GM12892 (cell line): ENCODE measurements at regions not wholly inside any gene's neighbourhood (a gene's known extent, or its start where the extent isn't known, plus 50 kb on each side); places are given as distances from the start of the nearest gene placed in this dataset.

Experiments used
- DNase-seq: peaks from one replicate; pipeline ENCODE4 v3.0.0; 2011; ENCODE audit not compliant: insufficient read length
- FAIRE-seq: peaks from 2 replicates; lab custom pipeline; 2011; peaks lifted over from hg19 to GRCh38; lab: Jason Lieb, UNC
- POLR2A ChIP-seq: IDR thresholded peaks from 2 replicates; pipeline ENCODE4 v1.6.1; 2011; ENCODE audit warnings: low read depth, low read length, control low read depth
- POLR2AphosphoS5 ChIP-seq: IDR thresholded peaks from 2 replicates; pipeline ENCODE4 v1.6.1; 2011; ENCODE audit warnings: low read depth, low read length, control low read depth
- TAF1 ChIP-seq: IDR thresholded peaks from 2 replicates; pipeline ENCODE4 v1.6.1; 2011; ENCODE audit warnings: low read depth, mild to moderate bottlenecking, control low read depth, low read length, borderline replicate concordance

DNA sequence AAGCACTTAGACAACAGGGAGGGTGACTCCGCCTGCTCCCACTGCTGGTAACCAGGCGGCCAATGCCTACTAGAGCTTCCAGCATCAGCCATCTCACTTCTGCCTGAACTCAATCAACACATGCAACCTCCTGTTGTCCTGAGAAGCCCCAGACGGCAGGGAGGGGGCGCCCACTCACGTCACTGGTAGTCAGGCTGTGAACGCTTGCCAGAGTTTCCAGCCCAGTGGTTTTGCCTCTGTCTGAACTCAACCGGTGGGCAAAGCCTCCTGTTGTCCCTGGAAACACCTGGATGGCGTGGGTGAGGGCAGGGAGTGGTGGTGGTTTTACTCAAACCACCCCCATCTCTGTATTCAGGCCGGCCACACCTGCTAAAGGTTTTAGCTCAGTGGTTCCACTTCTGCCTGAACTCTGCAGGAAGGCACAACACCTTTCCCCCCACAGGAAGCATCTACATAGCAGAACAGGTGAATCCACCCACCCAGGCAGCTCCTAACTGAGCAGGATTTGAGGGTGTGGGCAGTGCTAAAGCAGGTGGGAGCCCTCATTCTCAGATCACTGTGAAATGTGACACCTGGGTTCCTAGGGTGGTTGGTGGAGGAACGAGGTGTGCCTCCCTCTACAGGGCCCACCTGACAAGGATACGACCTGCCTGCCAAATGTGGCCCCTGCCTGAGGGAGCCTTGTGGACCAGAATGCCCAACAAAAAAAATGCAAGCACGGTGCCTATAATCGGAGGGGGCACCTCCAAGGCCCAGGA lies 563.0 kb upstream of the SEMA3D start:
- TF ChIP-seq POLR2A (no peak), TAF1 (no peak), POLR2AphosphoS5 (no peak)
- no peak for DNase-seq
- FAIRE-seq, result no peak

DNA sequence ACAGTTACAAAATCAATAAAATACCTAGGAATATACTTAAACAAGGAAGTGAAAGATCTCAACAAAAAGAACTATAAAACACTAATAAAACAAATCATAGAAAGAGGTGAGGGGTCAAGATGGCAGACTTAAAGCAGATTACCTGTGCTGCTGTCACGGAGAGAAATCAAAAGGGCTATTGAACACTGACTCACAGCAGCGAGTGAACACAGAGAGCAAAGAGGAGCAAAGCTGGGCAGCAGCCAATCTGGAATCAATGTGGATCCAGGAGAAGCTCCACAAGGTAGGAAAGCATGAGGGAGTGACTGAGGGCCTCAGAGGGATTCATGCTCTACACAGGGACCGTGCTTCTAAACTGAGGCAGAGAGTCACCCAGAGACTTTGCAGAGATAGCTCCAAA lies 562.0 kb upstream of the SEMA3D start:
- no peak for TF ChIP-seq POLR2AphosphoS5
- no peak for TF ChIP-seq POLR2A
- TF ChIP-seq TAF1, result no peak
- FAIRE-seq, result no peak
- DNase-seq, result no peak

DNA sequence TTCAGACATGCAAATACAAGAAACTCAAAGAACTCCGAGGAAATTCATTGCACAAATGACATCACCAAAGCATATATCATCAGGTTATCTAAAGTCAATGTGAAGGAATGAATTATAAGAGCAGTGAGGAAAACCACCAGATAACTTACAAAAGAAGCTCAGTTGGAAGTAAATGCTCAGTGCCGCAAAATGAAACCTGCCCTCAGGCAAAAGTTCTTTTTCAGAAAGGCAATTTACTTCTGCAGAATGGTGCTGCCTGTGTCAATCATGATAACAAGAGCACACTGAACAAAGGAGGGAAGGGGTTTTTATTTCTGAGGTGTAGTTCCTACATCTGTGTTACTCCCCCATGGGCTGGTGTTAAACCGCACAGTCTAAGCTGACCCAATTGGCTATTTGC lies 550.6 kb upstream of the SEMA3D start:
- no peak for TF ChIP-seq POLR2A
- no peak for TF ChIP-seq POLR2AphosphoS5
- TF ChIP-seq TAF1, result no peak
- FAIRE-seq (no peak), DNase-seq (no peak)

DNA sequence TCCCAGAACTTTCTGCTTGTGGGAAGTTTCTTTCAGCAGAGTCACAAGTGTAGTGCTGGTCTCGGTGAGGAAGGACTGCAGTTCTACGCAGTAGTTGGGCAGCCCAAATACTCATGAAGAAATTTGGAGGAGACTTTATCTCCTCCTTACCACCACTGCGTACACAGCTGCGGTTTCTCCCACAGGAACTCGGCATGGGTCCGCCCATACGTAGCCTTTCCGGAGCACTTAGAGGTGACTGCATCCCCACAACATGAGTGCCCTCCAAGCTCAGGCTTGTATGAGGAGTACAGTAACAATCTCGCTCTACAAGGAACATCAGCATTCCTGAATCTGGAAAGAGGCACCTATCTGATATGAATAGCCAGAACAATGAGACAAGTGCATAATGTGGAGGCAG lies 549.2 kb upstream of the SEMA3D start:
- no peak for TF ChIP-seq POLR2A
- DNase-seq (no peak), FAIRE-seq (no peak)

DNA sequence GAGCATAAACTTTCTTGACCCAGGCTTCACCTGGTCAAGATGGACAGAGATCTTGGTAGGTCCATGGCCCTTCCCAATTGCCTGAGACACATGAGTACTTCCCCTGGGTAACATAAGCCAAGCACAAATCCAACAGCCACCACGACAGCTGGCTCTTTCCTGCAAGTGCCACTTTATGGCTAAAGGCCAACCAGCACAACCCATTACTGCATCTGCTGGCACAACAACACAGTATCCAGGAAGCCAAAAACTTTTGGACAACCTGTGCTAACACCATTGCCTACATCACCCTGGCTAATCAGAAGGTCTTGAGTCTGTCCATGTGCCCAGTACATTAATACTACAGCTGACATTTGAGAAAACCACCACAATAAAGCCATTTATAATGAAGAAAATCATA lies 548.0 kb upstream of the SEMA3D start:
- FAIRE-seq (no peak), DNase-seq (no peak)
- TF ChIP-seq POLR2AphosphoS5 (no peak), TAF1 (no peak), POLR2A (no peak)

DNA sequence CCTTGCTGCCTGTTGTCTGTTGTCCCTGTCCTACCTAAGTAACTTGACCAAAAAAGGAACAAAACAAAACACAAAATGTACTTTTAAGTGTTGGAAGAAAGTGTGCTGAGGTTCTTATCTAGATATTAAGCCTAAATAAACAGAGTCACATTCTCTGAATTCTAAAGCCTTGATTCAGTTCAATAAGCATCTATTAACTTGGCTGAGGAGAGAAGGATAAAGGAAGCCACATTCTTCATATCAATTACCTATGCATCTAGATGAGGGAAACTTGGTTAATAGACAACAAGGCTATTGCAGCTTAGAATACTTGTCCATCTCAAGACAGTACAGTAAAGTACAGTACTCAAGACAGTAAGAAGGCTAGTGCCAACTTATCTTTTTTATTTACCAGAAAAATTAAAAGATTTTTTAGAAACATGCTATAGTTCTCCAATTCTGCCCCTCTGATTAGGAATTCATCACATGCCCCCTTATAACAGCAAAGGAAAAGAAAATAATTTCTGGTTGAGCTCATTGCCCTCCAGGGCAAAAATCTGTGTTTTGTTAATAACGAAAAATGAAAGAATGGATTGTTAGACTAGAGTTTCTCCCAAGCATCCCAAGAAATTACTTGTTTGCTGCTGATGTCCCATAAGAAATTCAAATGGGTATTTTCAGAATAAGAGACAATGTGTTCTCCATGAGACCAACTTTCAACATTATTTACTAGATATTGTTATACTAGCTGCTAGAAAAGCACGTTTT lies 546.5 kb upstream of the SEMA3D start:
- TF ChIP-seq POLR2AphosphoS5, result no peak
- no peak for TF ChIP-seq POLR2A
- no peak for TF ChIP-seq TAF1
- DNase-seq (no peak), FAIRE-seq (no peak)

DNA sequence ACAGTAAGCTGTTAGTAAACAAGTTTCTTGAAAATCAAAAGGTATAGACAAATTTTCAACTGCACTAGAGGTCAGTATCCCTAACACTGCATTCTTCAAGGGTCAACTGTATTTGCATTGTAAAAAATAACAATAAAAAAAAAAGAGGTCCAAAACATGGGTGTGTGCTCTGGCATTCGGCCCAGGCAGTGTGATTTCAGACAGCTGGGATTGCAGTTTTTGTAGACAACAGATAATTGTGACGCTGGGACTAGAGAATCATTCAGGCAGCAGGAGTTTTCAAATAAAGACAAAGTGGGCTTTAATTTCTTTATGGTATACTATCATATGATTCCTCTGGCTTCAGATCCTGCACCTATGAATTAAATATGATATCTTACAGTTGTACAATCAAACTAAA lies 543.2 kb upstream of the SEMA3D start:
- DNase-seq, result no peak
- TF ChIP-seq POLR2A, result no peak
- FAIRE-seq, result no peak

DNA sequence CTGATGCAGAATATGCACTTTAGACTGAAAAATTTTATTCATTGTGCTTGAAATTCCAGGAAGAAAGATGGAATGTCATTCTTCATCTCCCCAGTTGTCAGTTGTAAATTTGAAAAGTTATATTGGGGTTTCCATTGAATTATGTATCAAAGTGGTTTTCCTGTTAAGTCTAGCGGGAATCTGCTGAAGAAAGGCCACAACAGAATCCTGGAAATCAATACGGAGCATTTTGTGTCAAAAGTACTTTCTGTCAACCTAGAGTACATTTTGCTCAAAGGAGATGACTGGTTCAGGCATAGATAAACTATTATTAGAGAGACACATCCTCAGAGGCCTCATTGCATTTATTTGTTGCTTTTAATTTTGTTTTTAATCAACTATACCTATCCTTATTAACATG lies 538.2 kb upstream of the SEMA3D start:
- DNase-seq (no peak), FAIRE-seq (no peak)
- TF ChIP-seq POLR2A, result no peak
- no peak for TF ChIP-seq TAF1
- TF ChIP-seq POLR2AphosphoS5, result no peak

DNA sequence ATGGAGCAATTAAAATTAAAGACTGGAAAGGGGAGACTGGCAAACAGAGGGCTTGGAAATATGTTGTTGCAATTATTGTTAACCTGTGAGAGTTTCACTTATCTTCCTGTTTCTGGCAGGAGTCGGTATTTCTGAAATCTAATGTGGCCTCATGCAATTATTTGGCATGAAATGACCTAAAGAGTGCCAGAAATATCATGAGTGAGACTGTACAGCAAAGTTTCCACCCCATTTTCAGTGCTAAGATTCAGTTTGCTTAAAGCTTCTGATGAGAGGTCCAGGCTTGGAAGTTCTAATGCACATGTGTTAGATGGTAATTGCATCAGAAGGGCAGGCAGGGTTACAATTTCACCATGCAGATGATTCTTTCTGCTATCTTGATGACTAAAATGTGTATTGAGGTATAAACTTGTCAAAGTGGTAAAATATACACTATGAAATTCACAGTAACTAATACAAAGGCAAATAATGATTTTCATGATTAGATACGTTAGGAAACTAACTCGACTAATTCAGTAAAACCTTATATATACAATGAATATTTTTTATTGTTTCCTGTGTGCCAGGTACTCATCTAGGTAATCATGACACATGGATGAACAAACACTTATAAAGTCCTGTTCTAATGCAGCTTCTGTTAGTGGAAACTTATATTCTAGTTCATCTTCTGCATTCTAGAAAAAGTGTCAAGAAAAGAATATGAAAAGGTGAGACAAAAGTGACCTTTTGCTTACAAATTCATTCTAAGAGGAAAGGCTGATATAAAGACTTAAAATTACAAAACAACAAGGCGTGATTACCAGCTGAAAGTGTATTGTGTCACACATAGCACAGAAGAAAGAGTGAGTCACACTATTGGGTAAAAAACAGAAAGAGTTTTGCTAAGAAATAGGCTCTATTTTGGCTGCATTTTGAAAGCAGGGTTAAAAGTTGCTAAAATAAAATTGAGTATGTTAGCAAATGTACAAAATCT lies 533.4 kb upstream of the SEMA3D start:
- TF ChIP-seq POLR2A (no peak), POLR2AphosphoS5 (no peak), TAF1 (no peak)
- no peak for FAIRE-seq
- DNase-seq, result no peak

DNA sequence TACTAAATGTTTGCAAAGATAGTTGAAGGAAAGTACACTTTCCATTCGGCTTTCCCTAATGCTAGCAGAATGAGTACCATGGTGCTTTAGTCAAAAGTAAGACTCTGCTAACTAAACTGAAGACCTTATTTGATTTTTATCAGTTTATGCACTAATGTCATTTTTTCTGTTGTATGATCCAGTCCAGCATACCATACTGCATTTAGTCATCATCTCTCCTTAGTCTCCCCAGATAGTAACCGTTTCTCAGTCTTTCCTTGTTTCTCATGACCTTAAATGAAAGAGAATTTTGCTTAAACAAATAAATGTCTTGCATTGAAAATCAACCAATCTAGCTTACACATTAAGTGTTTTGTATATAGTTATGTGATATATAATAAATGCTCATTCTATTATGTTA lies 529.5 kb upstream of the SEMA3D start:
- FAIRE-seq (no peak), DNase-seq (no peak)
- TF ChIP-seq TAF1 (no peak), POLR2A (no peak), POLR2AphosphoS5 (no peak)

DNA sequence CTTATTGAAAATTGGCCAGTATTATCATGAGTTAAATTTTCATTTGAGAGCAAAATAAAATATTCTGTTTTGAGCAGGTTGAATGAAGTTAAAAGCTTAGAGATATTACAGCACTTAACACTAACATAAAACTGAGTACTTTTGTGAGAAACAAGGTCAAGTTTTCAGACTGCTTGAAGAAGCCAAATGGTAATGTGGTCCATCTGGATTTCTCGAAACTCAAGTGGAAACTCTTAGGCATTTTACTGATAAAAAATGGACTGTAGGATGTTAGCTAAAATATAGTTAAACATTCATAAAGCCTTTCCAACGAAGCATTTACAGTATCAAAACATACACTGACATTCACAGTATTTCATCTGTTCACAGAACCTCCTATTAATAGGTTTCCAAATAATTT lies 528.1 kb upstream of the SEMA3D start:
- no peak for FAIRE-seq
- TF ChIP-seq POLR2AphosphoS5, result no peak
- TF ChIP-seq TAF1, result no peak

More for the DNA sequence above, 528.1 kb upstream of the SEMA3D start:
- no peak for DNase-seq
